CD14-positive monocyte (primary cell): ENCODE measurements at regions not wholly inside any gene's neighbourhood (a gene's known extent, or its start where the extent isn't known, plus 50 kb on each side); places are given as distances from the start of the nearest gene placed in this dataset.

Experiments
- DNase-seq, 3 donors: peaks; one replicate each; pipeline ENCODE4 v3.0.0-alpha.2; 2011 to 2022
- H2AFZ ChIP-seq: 2 replicates; pipeline ENCODE4 v1.6.0; 2012; ENCODE audit warnings: mild to moderate bottlenecking, low read depth, low read length, inconsistent platforms; ENCODE audit not compliant: insufficient read depth, poor library complexity, severe bottlenecking
- H3K27ac ChIP-seq, 2 donors: 1 replicate in 1 of 2; 2 replicates in 1 of 2; pipeline ENCODE4 v1.5.1; 2012 to 2013; ENCODE audit warnings: low read length in 2 of 2, control low read depth in 1 of 2, inconsistent platforms in 1 of 2, low read depth in 1 of 2, mild to moderate bottlenecking in 1 of 2
- H3K27me3 ChIP-seq, 2 donors: one replicate each; pipeline versions ENCODE4 v1.6.0 to v1.6.1; 2011 to 2013; ENCODE audit warnings: low read length in 2 of 2; ENCODE audit not compliant: control insufficient read depth in 2 of 2, insufficient read depth in 2 of 2
- H3K36me3 ChIP-seq, 2 donors: replicated peaks in 1 of 2; 1 replicate in 1 of 2; 2 replicates in 1 of 2; pipeline versions ENCODE4 v1.5.1 to v1.6.1; 2012 to 2013; ENCODE audit warnings: low read length in 2 of 2, control low read depth in 1 of 2, inconsistent platforms in 1 of 2, mild to moderate bottlenecking in 1 of 2; ENCODE audit not compliant: insufficient read depth in 2 of 2, control insufficient read depth in 1 of 2
- H3K4me1 ChIP-seq, 2 donors: 1 replicate in 1 of 2; 2 replicates in 1 of 2; pipeline versions ENCODE4 v1.5.1 to v1.6.1; 2012 to 2013; ENCODE audit warnings: low read length in 2 of 2, control low read depth in 1 of 2, inconsistent platforms in 1 of 2, mild to moderate bottlenecking in 1 of 2, moderate library complexity in 1 of 2; ENCODE audit not compliant: insufficient read depth in 2 of 2, control insufficient read depth in 1 of 2
- H3K4me2 ChIP-seq: replicated peaks from 2 replicates; pipeline ENCODE3; 2012; ENCODE audit warnings: low read length, moderate library complexity, mild to moderate bottlenecking; ENCODE audit not compliant: poor library complexity, severe bottlenecking; ENCODE audit errors: extremely low read depth
- H3K4me3 ChIP-seq, 3 experiments: fragments of 200-600 bp in 1 of 3; sonication (generic) in 1 of 3; replicated peaks in 1 of 3; 1 replicate in 2 of 3; 2 replicates in 1 of 3; pipeline ENCODE4 v1.5.1; 2011 to 2013; ENCODE audit warnings: low read length in 3 of 3, mild to moderate bottlenecking in 3 of 3, control low read depth in 2 of 3, low read depth in 2 of 3, inconsistent platforms in 1 of 3, moderate library complexity in 1 of 3
- H3K79me2 ChIP-seq: 2 replicates; pipeline ENCODE4 v1.6.0; 2012; ENCODE audit warnings: mild to moderate bottlenecking, control low read depth, inconsistent platforms, low read length, moderate library complexity; ENCODE audit not compliant: insufficient read depth
- H3K9ac ChIP-seq: 2 replicates; pipeline ENCODE4 v1.6.0; 2017; ENCODE audit warnings: low read length, mild to moderate bottlenecking; ENCODE audit not compliant: insufficient read depth, poor library complexity, severe bottlenecking
- H3K9me3 ChIP-seq, 2 donors: replicated peaks in 1 of 2; 1 replicate in 1 of 2; 2 replicates in 1 of 2; pipeline versions ENCODE4 v1.5.1 to v1.6.1; 2012 to 2013; ENCODE audit warnings: low read length in 2 of 2, control low read depth in 1 of 2; ENCODE audit not compliant: control insufficient read depth in 1 of 2, insufficient read depth in 1 of 2
- H4K20me1 ChIP-seq: 2 replicates; pipeline ENCODE4 v1.6.0; 2012; ENCODE audit warnings: mild to moderate bottlenecking, low read length, control low read depth, moderate library complexity; ENCODE audit not compliant: insufficient read depth
- H3K27ac Mint-ChIP-seq, 7 donors: one replicate each; pipeline ENCODE4 v1.8.0; 2020; ENCODE audit warnings: mild to moderate bottlenecking in 7 of 7, mixed read lengths in 7 of 7, moderate library complexity in 6 of 7, inconsistent platforms in 2 of 7
- H3K27me3 Mint-ChIP-seq, 3 donors: one replicate each; pipeline ENCODE4 v1.8.0; 2021 to 2022; ENCODE audit warnings: low read depth in 3 of 3, mild to moderate bottlenecking in 3 of 3, mixed read lengths in 3 of 3, moderate library complexity in 3 of 3, inconsistent platforms in 1 of 3
- H3K36me3 Mint-ChIP-seq, 2 donors: one replicate each; pipeline ENCODE4 v1.8.0; 2020; ENCODE audit warnings: mixed read lengths in 2 of 2, inconsistent platforms in 1 of 2, mild to moderate bottlenecking in 1 of 2
- H3K4me1 Mint-ChIP-seq: one replicate; pipeline ENCODE4 v1.8.0; 2020; ENCODE audit warnings: mild to moderate bottlenecking, mixed read lengths
- H3K4me3 Mint-ChIP-seq, 2 donors: one replicate each; pipeline ENCODE4 v1.8.0; 2020; ENCODE audit warnings: mild to moderate bottlenecking in 2 of 2, mixed read lengths in 2 of 2, moderate library complexity in 1 of 2
- H3K9me3 Mint-ChIP-seq, 7 donors: one replicate each; pipeline ENCODE4 v1.8.0; 2020 to 2022; ENCODE audit warnings: mixed read lengths in 7 of 7, mild to moderate bottlenecking in 6 of 7, moderate library complexity in 6 of 7, inconsistent platforms in 2 of 7
- WGBS: methylation state at CpG from one replicate; pipeline ENCODE4 v1.1.5; 2013; ENCODE audit warnings: missing lambda C conversion rate; ENCODE audit not compliant: insufficient coverage; 5-methylcytosine and 5-hydroxymethylcytosine counted together
- intact Hi-C, 2 donors: fragments of 100-400 bp; cut with micrococcal nuclease; formaldehyde crosslinking; loops; one replicate each; pipeline versions ENCODE4 v1.15.0 to v1.15.1; 2023
- TF ChIP-seq, protein P1 (sequence below): fragments of 200-600 bp; IDR thresholded peaks from one replicate; pipeline ENCODE4 v1.8.0; 2022; ENCODE audit warnings: antibody characterized with exemption, mild to moderate bottlenecking

GRCh38 chr16:47949276-47949675 lies 206.5 kb downstream of the ABCC12 start:
- Mint-ChIP-seq H3K4me1 (no peaks in the 10 kb centered on the region), H3K4me3 (no peak overlapping the region)
- intact Hi-C loops = no loop called here

GRCh38 chr16:47947723-47948122 lies 208.1 kb downstream of the ABCC12 start:
- Mint-ChIP-seq H3K36me3 (no peaks in the 10 kb centered on the region), H3K4me3 (no peak overlapping the region), H3K9me3 (peaks cover 0 to 16% (median 12%) of the 10 kb centered on the region in 7 donors), H3K27me3 (peaks cover 0 to 5% (median 0%) of the 10 kb centered on the region in 3 donors), H3K27ac (peak overlapping the region in 1 of 7 donors; percentile 45), H3K4me1 (no peaks in the 10 kb centered on the region)
- WGBS = 94% methylated on average over 2 of the region's 3 CpGs
- Histone ChIP-seq H2AFZ (no peak overlapping the region), H3K79me2 (no peaks in the 10 kb centered on the region), H3K4me1 (no peaks in the 10 kb centered on the region), H3K9me3 (peaks cover 0 to 4% of the 10 kb centered on the region in 2 donors), H3K4me2 (no peak overlapping the region), H3K4me3 (no peak overlapping the region), H3K36me3 (no peaks in the 10 kb centered on the region), H4K20me1 (no peaks in the 10 kb centered on the region), H3K27me3 (no peaks in the 10 kb centered on the region), H3K9ac (no peak overlapping the region), H3K27ac (no peak overlapping the region)
- intact Hi-C loops = no loop called here
- DNase-seq = no peak
- TF ChIP-seq, protein P1, sequence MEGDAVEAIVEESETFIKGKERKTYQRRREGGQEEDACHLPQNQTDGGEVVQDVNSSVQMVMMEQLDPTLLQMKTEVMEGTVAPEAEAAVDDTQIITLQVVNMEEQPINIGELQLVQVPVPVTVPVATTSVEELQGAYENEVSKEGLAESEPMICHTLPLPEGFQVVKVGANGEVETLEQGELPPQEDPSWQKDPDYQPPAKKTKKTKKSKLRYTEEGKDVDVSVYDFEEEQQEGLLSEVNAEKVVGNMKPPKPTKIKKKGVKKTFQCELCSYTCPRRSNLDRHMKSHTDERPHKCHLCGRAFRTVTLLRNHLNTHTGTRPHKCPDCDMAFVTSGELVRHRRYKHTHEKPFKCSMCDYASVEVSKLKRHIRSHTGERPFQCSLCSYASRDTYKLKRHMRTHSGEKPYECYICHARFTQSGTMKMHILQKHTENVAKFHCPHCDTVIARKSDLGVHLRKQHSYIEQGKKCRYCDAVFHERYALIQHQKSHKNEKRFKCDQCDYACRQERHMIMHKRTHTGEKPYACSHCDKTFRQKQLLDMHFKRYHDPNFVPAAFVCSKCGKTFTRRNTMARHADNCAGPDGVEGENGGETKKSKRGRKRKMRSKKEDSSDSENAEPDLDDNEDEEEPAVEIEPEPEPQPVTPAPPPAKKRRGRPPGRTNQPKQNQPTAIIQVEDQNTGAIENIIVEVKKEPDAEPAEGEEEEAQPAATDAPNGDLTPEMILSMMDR = no peak

More at GRCh38 chr16:47949276-47949675, 206.5 kb downstream of the ABCC12 start:
- WGBS = 78% methylated on average over 8 of the region's 10 CpGs
- Histone ChIP-seq H3K4me1 (no peaks in the 10 kb centered on the region), H3K4me2 (no peak overlapping the region), H3K4me3 (no peak overlapping the region), H3K9me3 (peaks cover 0 to 4% of the 10 kb centered on the region in 2 donors), H3K27me3 (no peaks in the 10 kb centered on the region), H3K9ac (no peak overlapping the region), H3K36me3 (no peaks in the 10 kb centered on the region), H4K20me1 (no peaks in the 10 kb centered on the region), H3K27ac (no peak overlapping the region), H3K79me2 (no peaks in the 10 kb centered on the region), H2AFZ (no peak overlapping the region)
- no peak overlapping the region for H3K27ac Mint-ChIP-seq
- peaks cover 0 to 5% (median 0%) of the 10 kb centered on the region in 3 donors for H3K27me3 Mint-ChIP-seq
- no peaks in the 10 kb centered on the region for H3K36me3 Mint-ChIP-seq
- no peak for DNase-seq
- H3K9me3 Mint-ChIP-seq = peaks cover 0 to 14% (median 9%) of the 10 kb centered on the region in 7 donors
- TF ChIP-seq, protein P1 = no peak
